Activated naive CD4-positive, alpha-beta T cell treated with anti-CD3 and anti-CD28 coated beads, Interleukin-2, amount 50 U/mL, for 16 hours (primary cell): ENCODE measurements at regions not wholly inside any gene's neighbourhood (a gene's known extent, or its start where the extent isn't known, plus 50 kb on each side); places are given as distances from the start of the nearest gene placed in this dataset.
"Not testable (repeated sequence)": the region's sequence is repeated elsewhere in the genome, so short reads cannot be mapped to it uniquely, and the experiment has no call there.

Experiments
- DNase-seq: peaks from one replicate; pipeline ENCODE4 v3.0.0-alpha.2; 2020

GRCh38 chr12:59404109-59404650 lies 191.6 kb upstream of the SLC16A7 start:
- DNase-seq, result no peak

- DNase-seq, result peak; percentile 21
Observed at GRCh38 chr12:59403259-59403932, 192.4 kb upstream of the SLC16A7 start.

DNA sequence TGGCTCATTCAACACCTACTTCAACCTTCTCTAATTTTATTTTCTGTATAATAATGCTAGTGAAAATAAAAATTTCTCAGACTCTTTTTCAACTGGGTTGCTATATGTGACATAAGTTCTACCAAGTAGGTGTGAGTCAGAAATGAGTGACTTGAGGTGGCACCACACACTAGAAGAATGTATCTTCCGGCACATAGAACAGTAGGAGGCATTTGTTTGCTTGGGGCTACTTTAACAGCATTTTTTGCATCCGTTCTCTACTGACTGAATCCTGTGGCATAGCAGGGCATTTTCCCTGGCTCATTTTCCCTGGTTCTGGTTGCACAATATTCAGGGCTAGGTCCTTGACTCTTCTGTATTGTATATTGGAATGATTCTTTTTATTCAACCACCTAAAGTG lies 194.0 kb upstream of the SLC16A7 start:
- no peak for DNase-seq

DNA sequence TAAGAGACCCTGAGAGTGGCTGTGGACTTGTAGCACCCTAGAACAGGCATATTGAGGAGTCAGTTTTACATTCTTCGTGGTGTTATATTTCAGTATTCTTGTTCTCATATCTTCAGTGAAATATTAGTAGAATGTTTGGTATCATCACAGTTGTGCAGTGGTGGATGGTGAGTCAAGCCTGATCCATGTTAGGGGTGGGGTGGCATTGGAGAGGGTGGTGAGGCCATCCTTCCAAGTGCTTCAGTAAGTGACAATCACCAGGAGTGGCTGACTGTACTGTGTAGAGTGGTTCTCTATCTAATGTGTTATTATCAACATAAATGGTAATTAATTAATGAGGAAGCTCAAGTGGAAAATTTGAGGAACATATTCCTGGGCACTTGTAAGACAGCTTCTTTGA lies 197.7 kb upstream of the SLC16A7 start:
- DNase-seq, result no peak

- no peak for DNase-seq
Observed at GRCh38 chr12:59396919-59397318, 198.9 kb upstream of the SLC16A7 start.

DNA sequence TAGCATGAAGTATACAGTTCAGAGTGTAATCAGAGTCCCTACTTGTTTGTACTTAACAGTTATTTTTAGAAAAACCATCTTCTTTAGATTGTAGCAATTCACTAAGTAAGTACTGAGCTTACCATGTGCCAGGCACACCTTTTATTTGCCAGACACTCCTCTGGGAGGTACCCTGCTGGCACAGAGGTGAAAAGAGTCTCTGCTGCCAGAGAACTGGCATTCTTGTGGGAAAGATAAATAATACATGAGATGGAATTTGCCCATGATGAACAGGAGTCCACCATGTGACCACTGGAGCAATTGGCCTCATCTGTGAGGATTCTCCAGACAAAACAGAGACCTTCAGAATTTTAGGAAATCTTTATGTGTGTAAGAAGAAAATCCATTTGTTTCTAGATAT lies 199.3 kb upstream of the SLC16A7 start:
- DNase-seq, result no peak

DNA sequence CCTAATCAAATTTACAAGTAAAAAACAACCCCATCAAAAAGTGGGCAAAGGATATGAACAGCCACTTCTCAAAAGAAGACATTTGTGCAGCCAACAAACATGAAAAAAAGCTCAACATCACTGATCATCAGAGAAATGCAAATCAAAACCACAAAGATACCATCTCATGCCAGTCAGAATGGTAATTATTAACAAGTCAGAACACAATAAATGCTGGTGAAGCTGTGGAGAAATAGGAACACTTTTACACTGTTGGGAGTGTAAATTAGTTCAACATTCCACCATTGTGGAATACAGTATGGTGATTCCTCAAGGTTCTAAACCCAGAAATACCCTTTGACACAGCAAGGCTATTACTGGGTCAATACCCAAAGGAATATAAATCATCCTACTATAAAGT lies 200.5 kb upstream of the SLC16A7 start:
- not testable (repeated sequence) for DNase-seq

GRCh38 chr12:59393506-59393905 lies 202.3 kb upstream of the SLC16A7 start:
- DNase-seq, result no peak

DNA sequence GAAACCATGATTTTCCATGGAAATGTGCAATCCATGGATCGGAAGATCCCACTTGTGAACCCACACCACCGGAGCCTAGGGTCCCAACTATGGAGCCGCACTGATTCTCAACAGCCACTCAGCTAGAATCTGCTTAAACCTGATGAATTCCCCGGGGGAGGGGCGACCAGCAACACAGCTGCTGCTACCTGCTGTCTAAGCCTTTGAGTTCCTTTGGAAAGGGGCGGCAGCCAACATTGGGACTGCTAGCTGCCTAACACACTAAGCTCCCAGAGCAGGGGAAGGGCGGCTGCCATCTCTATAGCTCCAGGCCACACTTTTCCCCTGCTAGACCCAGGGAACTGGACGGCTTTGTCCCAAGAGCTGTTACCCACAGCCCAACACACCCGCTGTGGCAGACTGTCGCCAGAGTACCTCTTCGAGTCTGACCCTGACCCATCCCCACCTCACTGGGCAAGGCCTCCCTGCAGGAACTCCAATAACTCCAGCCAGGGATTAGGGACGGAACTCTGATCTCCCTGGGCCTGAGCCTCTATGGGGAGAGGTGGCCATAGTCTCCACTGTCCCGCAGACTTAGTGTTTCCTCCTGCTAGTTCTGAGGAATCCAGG lies 205.8 kb upstream of the SLC16A7 start:
- no peak for DNase-seq

DNA sequence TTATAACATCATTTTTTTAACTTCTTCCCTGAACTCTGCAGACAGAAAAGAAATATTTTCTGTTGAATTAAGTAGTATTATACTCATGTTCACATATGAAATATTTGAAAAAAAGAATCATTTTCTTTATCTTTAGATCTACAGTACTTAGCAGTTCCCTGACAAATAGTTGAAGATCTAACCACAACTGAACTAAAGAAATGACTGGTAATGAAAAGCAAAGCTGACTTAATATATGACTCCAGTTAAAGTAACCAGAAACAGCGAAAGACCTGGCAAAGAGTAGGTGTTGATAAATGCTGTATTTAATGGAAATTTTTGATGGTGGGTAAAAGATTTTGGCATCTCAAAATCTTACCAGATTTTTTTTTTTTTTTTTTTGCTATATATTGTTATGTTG lies 207.1 kb upstream of the SLC16A7 start:
- no peak for DNase-seq

DNA sequence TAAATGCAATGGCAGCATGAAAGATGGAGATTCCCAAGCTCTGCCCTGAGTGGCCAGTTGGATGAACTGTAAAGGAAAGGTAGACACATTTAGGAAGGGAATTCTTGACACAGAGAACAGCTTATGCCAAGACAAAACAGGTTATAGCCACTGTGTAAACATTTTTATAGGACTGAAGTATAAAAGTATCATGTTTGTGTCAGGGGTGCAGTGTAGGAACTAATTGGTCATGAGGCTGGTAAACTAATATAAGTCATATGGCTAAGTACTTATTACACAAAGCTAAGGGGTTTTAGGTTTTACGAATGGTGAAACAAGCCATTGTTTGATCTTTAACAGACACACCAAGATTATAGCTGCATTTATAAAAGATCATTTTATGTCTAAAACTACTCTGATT lies 207.7 kb upstream of the SLC16A7 start:
- DNase-seq, result no peak

GRCh38 chr12:59386236-59386635 lies 209.6 kb upstream of the SLC16A7 start:
- no peak for DNase-seq

DNA sequence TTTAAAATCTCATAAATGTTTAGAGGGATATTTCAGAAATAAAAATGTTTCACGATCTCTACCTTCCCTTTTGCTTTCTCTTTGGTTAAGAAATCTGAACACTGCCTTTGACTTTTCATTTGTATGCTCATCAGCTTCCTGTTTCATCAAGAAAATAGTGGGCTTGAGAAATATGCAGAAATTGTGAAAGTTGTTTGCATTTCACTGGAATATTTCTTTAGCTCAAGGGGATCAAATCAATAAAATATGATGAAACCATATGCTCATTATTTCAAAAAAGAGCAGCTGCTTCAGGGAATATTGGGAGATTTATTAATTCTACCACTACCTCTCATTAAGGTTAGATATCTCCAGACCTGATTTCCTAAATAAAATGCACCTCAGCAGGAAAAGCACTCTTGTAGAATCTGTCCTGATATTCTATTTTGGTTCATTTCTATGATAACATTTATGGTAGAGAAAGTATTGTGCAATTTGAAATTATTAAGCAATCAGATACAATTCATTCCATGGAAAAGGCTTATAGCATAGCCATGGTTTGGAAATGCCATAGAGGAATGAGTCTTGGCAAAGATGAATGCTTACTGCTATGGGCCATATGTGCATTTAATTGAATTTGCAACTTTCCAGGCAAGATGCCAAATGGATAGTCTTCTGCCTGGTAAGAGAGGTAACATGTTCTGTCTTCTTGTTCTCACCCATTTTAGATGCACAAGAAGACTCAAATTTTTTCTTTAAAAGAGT lies 212.6 kb upstream of the SLC16A7 start:
- DNase-seq, result no peak

DNA sequence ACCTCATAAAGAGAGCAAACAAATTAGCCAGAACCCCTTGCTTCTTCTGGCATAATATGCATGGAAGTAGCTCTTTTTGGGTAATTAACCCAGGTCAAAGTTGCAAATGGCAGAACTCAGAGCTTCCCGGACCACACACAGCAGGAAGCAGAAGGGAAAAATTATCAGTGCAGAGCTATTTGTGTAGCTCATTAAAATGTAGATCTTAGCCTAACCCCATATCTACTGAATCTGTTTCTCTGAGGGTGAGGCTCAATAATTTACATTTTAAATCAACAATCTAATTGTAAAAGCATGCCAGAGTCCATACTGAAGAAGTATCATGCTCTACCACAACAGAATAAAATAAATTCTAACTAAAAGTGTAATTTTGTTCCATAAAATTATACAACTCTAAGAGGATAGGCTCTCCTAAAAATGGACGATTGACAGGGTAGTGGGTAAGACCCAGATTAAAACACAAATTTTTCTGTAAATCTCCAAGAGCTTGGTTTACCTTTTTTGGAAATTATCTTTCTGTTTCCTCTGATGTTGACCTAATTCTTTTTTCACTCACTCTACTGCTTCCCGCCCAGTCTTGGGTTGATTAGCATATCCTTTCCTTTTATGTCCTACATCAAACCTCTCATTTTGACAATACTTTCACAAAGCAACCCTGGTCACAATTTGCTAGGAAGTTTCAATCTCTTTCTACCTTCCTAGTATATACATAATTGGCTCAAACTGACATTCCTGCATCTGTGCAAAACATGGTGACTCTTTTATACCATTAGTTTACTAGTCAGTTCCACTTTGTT lies 213.3 kb upstream of the SLC16A7 start:
- DNase-seq, result no peak

GRCh38 chr12:59381106-59381505 lies 214.7 kb upstream of the SLC16A7 start:
- DNase-seq, result no peak

DNA sequence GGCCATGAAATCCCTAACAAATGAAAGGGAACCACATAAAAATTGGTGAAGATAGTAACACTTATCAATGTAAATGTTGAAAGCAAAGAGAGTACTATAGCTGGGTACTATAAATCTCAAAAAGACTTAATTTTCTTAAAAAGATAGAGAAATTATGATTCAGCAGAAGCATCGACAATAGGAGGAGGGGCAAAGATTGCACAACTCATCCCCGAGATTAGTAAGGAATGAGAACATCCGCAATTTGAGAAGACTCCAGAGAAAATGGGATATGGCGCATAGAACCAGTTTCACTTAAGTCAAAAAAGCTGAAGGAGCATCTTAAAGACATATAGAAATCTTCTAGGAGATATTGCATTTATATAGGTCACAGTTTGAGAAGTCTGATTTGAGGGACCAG lies 220.2 kb upstream of the SLC16A7 start:
- DNase-seq, result no peak

- no peak for DNase-seq
Observed at GRCh38 chr12:59374783-59375182, 221.0 kb upstream of the SLC16A7 start.

- DNase-seq, result no peak
Observed at GRCh38 chr12:59372956-59373355, 222.9 kb upstream of the SLC16A7 start.

GRCh38 chr12:59370933-59371332 lies 224.9 kb upstream of the SLC16A7 start:
- DNase-seq, result no peak

DNA sequence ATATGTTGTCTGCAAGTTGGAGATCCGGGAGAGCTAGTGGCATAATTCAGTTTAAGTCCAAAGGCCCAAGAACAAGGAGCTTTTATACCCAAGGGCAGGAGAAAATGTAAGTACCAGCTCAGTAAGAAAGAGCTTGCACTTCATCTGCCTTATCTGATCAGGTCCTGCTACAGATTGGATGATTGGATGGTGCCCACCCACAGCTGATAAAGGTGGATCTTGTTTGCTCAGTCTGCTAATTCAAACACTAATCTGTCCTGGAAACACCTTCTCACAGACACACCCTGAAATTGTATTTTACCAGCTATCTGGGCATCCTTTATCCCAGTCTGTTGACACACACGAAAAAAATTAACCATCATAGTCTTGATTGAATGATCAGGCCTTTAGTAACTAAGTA lies 230.7 kb upstream of the SLC16A7 start:
- DNase-seq, result no peak

DNA sequence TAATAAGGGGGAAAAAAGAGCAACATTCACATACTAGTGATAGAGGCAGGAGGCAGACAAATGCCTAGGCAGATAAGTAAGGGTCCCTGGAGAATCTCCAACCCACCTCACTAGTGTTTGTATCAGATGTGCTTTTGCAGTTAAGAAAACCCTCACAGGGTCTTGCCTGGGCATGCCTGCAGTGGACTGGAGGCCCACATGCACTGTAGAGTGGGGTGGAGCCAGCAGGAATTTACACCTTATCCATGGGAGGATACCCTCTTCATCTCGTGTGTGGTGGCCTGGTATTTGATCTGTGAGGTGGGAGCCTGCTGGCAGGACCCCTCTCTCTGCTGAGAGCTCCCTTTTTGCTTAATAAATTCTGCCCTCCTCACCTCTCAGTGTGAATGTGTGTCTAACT lies 238.0 kb upstream of the SLC16A7 start:
- DNase-seq, result no peak

DNA sequence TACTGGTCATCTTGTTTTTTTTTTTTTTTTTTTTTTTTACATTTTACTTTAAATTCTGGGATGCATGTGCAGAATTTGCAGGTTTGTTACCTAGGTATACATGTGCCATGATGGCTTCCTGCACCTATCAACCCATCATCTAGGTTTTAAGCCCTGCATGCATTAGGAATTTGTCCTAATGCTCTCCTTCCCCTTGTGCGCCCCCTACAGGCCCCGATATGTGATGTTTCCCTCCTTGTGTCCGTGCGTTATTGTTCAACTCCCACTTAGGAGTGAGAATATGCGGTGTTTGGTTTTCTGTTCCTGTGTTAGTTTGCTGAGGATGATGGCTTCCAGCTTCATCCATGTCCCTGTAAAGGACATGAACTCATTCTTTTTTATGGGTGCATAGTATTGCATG lies 249.6 kb upstream of the SLC16A7 start:
- not testable (repeated sequence) for DNase-seq

DNA sequence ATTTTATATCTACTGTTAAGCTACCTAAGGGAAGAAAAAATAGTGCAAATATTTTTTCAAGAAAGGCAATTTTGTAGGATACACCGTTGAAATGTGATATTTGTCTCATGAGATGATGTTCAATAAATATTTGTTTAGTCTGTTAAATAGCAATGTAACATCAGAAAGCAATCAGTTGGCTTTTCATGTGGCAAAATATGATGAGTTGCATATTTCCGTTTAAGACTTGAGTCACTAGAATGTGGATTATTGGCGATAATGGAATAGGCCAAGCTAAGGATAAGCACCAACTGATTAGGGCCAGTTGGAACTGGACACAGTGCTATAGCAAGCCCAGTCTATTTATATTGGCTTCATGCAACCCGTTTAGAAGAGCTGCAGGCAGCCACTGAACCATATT lies 250.4 kb upstream of the SLC16A7 start:
- DNase-seq, result no peak
